ENCODE measurements at regions not wholly inside any gene's neighbourhood (a gene's known extent, or its start where the extent isn't known, plus 50 kb on each side); places are given as distances from the start of the nearest gene placed in this dataset.

DNA sequence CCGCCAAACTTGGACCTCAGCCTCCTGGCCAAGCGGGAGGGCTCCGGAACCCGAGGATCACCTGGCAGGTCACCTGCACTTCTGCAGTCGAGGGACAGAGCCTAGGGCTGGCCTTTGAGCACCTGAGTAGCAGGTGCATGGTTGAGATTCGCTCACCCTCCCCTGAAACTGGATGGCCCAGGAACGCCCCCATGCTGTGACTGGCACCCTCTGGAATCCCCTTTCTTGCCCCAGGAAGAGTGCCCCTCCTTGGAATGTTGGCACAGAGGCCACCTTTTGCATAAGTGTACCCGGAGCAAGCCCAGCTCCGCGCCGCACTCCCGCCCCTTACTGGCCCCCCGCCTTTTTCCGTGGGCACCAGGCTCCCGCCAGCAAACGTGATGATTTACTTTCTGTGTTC, 112.5 kb upstream of the IER5L start:
- no peaks in the 10 kb centered on the region for H3K9me2 ChIP-seq (ENCODE audit: insufficient read depth)
- H3K4me3 ChIP-seq: no peak overlapping the region
- H2AFZ ChIP-seq: no peak overlapping the region
- ChIA-PET CTCF (no interaction called here), POLR2A (ENCODE audit: unreplicated experiment) (no interaction called here)
- peak in 1 of 2 experiments; percentile 38 for DNase-seq
- no peak overlapping the region for H3K27ac ChIP-seq
- H3K4me2 ChIP-seq: no peak overlapping the region
- H3K9me3 ChIP-seq (ENCODE audit: insufficient read depth, low read depth): no peaks in the 10 kb centered on the region
- H3F3A ChIP-seq (ENCODE audit: insufficient read depth, low read depth): no peaks in the 10 kb centered on the region
- no peaks in the 10 kb centered on the region for H4K20me1 ChIP-seq (ENCODE audit: insufficient read depth)
- BruUV-seq (replicated peaks): no TSS peak
- H3K79me2 ChIP-seq (ENCODE audit: low read depth): no peaks in the 10 kb centered on the region
- H3K36me3 ChIP-seq (ENCODE audit: low read depth): no peaks in the 10 kb centered on the region
- no peaks in the 10 kb centered on the region for H3K27me3 ChIP-seq (ENCODE audit: insufficient read depth, low read depth)
- TF ChIP-seq, protein P1, sequence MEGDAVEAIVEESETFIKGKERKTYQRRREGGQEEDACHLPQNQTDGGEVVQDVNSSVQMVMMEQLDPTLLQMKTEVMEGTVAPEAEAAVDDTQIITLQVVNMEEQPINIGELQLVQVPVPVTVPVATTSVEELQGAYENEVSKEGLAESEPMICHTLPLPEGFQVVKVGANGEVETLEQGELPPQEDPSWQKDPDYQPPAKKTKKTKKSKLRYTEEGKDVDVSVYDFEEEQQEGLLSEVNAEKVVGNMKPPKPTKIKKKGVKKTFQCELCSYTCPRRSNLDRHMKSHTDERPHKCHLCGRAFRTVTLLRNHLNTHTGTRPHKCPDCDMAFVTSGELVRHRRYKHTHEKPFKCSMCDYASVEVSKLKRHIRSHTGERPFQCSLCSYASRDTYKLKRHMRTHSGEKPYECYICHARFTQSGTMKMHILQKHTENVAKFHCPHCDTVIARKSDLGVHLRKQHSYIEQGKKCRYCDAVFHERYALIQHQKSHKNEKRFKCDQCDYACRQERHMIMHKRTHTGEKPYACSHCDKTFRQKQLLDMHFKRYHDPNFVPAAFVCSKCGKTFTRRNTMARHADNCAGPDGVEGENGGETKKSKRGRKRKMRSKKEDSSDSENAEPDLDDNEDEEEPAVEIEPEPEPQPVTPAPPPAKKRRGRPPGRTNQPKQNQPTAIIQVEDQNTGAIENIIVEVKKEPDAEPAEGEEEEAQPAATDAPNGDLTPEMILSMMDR (conservative IDR thresholded peaks at IDR 0.05): no peak
- TF ChIP-seq EZH2 (IDR thresholded peaks at IDR 0.05; ENCODE audit: low read depth): no peak
- no peaks in the 10 kb centered on the region for H3K4me1 ChIP-seq (replicated peaks; ENCODE audit: insufficient read depth)
- intact Hi-C loops (cut with micrococcal nuclease; ENCODE audit: unreplicated experiment): no loop called here

- TF ChIP-seq EZH2 (IDR thresholded peaks at IDR 0.05; ENCODE audit: low read depth): no peak
- TF ChIP-seq, protein P1 (conservative IDR thresholded peaks at IDR 0.05): no peak
- Histone ChIP-seq H3K4me1 (replicated peaks; ENCODE audit: insufficient read depth) (no peaks in the 10 kb centered on the region), H2AFZ (no peak overlapping the region), H3K27me3 (ENCODE audit: insufficient read depth, low read depth) (no peaks in the 10 kb centered on the region), H4K20me1 (ENCODE audit: insufficient read depth) (no peaks in the 10 kb centered on the region), H3K79me2 (ENCODE audit: low read depth) (no peaks in the 10 kb centered on the region), H3K9me2 (ENCODE audit: insufficient read depth) (no peaks in the 10 kb centered on the region), H3K4me3 (no peak overlapping the region), H3K27ac (no peak overlapping the region), H3K36me3 (ENCODE audit: low read depth) (no peaks in the 10 kb centered on the region), H3F3A (ENCODE audit: insufficient read depth, low read depth) (no peaks in the 10 kb centered on the region), H3K4me2 (no peak overlapping the region), H3K9me3 (ENCODE audit: insufficient read depth, low read depth) (no peaks in the 10 kb centered on the region)
- no TSS peak for BruUV-seq (replicated peaks)
- POLR2A ChIA-PET (ENCODE audit: unreplicated experiment): interaction anchor here (0.5 to 0.7 kb wide), 2 partner anchors 13 to 733 kb away, joined by 3 to 5 read pairs; no protein-coding TSS in a partner anchor
- CTCF ChIA-PET: no interaction called here
- no peak for DNase-seq
- intact Hi-C loops (cut with micrococcal nuclease; ENCODE audit: unreplicated experiment): no loop called here
Measured at GRCh38 chr9:129289883-129290282, 111.8 kb upstream of the IER5L start.

GRCh38 chr9:129289131-129289731, 111.2 kb upstream of the IER5L start:
- ChIA-PET CTCF (no interaction called here), POLR2A (ENCODE audit: unreplicated experiment) (interaction anchor here (0.7 kb wide), 1 partner anchor 12 kb away, joined by 5 read pairs; no protein-coding TSS in a partner anchor)
- Histone ChIP-seq H3K4me3 (no peak overlapping the region), H3K79me2 (ENCODE audit: low read depth) (no peaks in the 10 kb centered on the region), H3K4me2 (no peak overlapping the region), H3K36me3 (ENCODE audit: low read depth) (no peaks in the 10 kb centered on the region), H2AFZ (no peak overlapping the region), H3F3A (ENCODE audit: insufficient read depth, low read depth) (no peaks in the 10 kb centered on the region), H4K20me1 (ENCODE audit: insufficient read depth) (no peaks in the 10 kb centered on the region), H3K4me1 (replicated peaks; ENCODE audit: insufficient read depth) (no peaks in the 10 kb centered on the region), H3K27me3 (ENCODE audit: insufficient read depth, low read depth) (no peaks in the 10 kb centered on the region), H3K9me3 (ENCODE audit: insufficient read depth, low read depth) (no peaks in the 10 kb centered on the region), H3K27ac (no peak overlapping the region), H3K9me2 (ENCODE audit: insufficient read depth) (no peaks in the 10 kb centered on the region)
- TF ChIP-seq, protein P1 (conservative IDR thresholded peaks at IDR 0.05): no peak
- TF ChIP-seq EZH2 (IDR thresholded peaks at IDR 0.05; ENCODE audit: low read depth): no peak
- no TSS peak for BruUV-seq (replicated peaks)
- intact Hi-C loops (cut with micrococcal nuclease; ENCODE audit: unreplicated experiment): no loop called here
- DNase-seq: no peak
